Fibroblast of skin of back (primary cell): ENCODE measurements at regions not wholly inside any gene's neighbourhood (a gene's known extent, or its start where the extent isn't known, plus 50 kb on each side); places are given as distances from the start of the nearest gene placed in this dataset.

Source experiments
- DNase-seq: peaks from one replicate; pipeline ENCODE4 v3.0.0-alpha.2; 2013

- DNase-seq: no peak
Measured at GRCh38 chr1:94616506-94616905, 74.9 kb upstream of the F3 start.

GRCh38 chr1:94614996-94615395 is 73.4 kb upstream of the F3 start:
- DNase-seq: no peak

GRCh38 chr1:94614168-94614815 is 72.7 kb upstream of the F3 start:
- DNase-seq: no peak

- DNase-seq: no peak
Measured at GRCh38 chr1:94612525-94613204, 71.1 kb upstream of the F3 start.

GRCh38 chr1:94611681-94612475 is 70.3 kb upstream of the F3 start:
- no peak for DNase-seq

- DNase-seq: no peak
Measured at GRCh38 chr1:94609619-94610018, 68.1 kb upstream of the F3 start.

- DNase-seq: no peak
Measured at GRCh38 chr1:94608852-94609530, 67.4 kb upstream of the F3 start.

- no peak for DNase-seq
Measured at GRCh38 chr1:94608142-94608851, 66.7 kb upstream of the F3 start.

GRCh38 chr1:94607398-94607797 is 65.8 kb upstream of the F3 start:
- DNase-seq: no peak

- DNase-seq: no peak
Measured at GRCh38 chr1:94606471-94606870, 64.9 kb upstream of the F3 start.

GRCh38 chr1:94603663-94604062 is 62.1 kb upstream of the F3 start:
- DNase-seq: no peak

GRCh38 chr1:94602802-94603625 is 61.5 kb upstream of the F3 start:
- no peak for DNase-seq

- no peak for DNase-seq
Measured at GRCh38 chr1:94602316-94602715, 60.8 kb upstream of the F3 start.

GRCh38 chr1:94600556-94600955 is 59.0 kb upstream of the F3 start:
- no peak for DNase-seq

- DNase-seq: no peak
Measured at GRCh38 chr1:94599095-94599813, 57.7 kb upstream of the F3 start.

GRCh38 chr1:94597701-94598100 is 56.1 kb upstream of the F3 start:
- peak; percentile 55 for DNase-seq

GRCh38 chr1:94596260-94596659 is 54.7 kb upstream of the F3 start:
- DNase-seq: no peak

- no peak for DNase-seq
Measured at GRCh38 chr1:94595658-94596057, 54.1 kb upstream of the F3 start.

GRCh38 chr1:94593611-94594010 is 52.1 kb upstream of the F3 start:
- no peak for DNase-seq

- no peak for DNase-seq
Measured at GRCh38 chr1:94592571-94592920, 51.0 kb upstream of the F3 start.
